G401 (cell line): ENCODE measurements at regions not wholly inside any gene's neighbourhood (a gene's known extent, or its start where the extent isn't known, plus 50 kb on each side); places are given as distances from the start of the nearest gene placed in this dataset.

Experiments used
- DNase-seq: peaks from one replicate; pipeline ENCODE4 v3.0.0-alpha.2; 2015; ENCODE audit warnings: low spot score
- in situ Hi-C: cut with HindIII; loops from 2 replicates; pipeline ENCODE4 v1.10.0; 2016; ENCODE audit warnings: low sequenced_read_pairs, mixed read lengths

DNA sequence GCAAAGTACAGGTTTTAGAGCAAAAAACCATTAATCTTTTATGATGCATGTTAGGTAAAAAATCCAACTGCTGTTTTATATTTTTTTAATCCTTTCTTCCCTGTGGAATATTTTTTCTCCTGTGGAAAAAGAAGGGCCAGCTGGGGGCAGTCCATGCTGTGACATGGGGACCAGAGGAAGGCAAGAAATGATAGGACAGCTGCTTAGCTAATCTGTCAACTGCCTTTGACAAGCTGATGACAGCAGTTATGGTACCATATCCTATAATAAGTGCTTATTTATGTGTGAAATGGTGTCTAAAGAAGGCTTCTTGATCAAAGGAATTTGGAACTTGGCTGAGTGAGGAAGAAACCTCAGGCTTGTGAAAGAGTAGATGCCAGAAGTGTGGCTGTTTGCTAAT is 452.4 kb upstream of the NOVA1 start:
- in situ Hi-C loops, result no loop called here

DNA sequence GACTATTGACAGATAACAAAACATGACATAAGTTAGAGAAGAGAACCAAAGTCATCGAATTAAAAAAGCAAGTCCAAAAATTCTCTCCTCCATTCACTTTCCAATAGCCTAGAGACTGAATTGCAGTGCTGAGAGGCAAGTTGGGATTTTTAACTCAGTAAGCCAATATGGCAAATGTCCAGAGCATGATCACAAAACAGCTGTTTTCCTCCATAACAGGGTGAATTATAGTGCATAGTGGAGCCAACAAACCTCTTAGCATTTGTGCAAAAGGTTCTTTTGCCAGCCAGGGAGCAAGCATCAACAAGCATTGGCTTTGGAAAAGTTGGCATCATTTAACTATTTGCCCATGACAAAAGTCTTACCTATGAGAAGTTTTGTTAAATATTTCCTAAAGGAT is 458.8 kb upstream of the NOVA1 start:
- in situ Hi-C loops, result no loop called here
- no peak for DNase-seq

More for the DNA sequence above, 452.4 kb upstream of the NOVA1 start:
- no peak for DNase-seq

DNA sequence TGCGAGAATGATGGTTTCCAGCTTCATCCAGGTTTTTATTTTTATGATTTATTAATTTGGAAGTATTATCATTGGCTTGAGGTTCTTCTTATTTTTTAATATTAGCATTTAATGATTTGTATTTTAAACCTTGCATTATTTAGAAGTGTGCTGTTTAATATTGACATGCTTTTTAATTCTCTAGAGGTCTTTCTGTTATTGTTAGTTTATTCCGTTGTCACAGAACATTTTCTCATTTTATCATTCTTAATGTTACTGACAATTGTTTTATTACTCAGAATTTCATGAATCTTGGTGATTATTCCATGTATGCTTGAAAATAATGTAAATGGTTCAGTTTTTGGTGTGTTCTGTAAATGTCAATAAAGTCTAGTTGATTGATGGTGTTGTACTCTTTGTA is 463.5 kb upstream of the NOVA1 start:
- in situ Hi-C loops, result no loop called here
- no peak for DNase-seq

DNA sequence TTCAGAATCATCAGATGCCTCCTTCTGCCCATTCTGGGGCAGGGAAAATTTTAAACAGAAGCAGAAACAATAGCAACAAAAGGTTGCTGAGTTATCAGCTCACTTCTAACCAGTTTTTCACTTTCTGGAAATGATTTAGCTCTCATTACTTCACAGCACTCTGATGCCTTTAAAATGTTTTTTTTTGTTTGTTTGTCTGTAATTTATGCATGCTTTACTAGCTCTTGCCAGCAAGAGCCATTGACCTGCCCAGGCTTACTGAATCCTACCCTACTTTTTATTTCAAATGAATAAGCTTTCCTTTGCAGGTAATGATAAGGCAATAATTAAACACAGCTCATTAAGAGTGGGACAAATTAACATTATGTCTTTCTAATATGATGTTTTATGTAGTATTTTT is 466.1 kb upstream of the NOVA1 start:
- in situ Hi-C loops, result no loop called here
- no peak for DNase-seq

DNA sequence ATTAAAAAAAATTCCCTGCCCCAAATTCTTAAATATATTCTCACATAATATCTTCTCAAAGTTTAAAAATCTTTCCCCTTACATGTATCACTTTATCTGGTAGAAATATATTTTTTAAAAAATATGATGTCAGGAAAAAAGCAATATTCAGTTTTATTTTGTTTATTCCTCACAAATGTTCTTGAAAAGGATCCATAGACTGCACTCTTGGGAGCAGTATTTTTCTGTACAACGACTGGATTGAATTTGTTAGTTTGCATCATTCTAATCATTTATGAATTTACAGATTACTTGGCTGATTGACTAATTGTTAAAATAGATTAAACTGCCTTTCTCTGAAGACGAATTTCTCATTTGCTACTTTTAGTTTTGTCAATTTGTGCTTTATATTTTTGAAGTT is 468.1 kb upstream of the NOVA1 start:
- DNase-seq, result no peak
- in situ Hi-C loops, result no loop called here

DNA sequence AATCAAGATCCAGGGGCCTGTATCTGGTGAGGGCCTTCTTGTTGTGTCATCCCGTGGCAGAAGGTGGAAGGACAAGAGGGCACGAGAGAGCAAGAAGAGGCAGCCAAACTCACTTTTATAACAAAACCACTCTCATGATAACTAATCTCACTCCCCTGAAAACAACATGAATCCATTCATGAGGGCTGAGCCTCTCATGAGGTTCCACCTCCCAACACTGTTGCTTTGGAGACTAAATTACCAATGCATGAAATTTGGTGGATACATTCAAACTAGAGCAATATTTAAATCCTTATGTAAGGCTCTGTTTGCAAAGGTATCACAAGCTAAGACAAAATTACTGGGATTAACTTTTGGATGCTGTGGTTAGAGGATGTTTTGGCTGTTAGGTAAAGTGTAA is 470.1 kb upstream of the NOVA1 start:
- in situ Hi-C loops, result no loop called here
- DNase-seq, result no peak

DNA sequence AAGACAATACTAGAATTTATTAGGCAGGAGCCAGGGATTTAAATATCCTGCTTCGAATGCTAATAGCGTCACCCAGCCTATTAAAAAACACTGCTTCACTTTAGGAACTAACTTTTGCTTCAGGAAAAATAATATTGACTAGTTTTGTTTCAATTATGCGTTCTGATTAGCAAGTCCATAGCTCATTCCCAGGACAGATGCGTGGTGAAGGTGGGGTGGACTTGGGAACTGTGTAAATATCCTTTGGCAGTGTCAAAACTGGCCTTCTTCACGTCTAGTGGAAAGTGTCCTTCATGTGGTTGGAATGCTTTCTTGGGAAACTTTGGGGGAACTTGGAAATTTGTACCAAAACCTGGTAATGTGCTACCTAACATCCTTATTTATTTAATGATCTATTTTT is 474.8 kb upstream of the NOVA1 start:
- in situ Hi-C loops, result no loop called here
- DNase-seq, result no peak

DNA sequence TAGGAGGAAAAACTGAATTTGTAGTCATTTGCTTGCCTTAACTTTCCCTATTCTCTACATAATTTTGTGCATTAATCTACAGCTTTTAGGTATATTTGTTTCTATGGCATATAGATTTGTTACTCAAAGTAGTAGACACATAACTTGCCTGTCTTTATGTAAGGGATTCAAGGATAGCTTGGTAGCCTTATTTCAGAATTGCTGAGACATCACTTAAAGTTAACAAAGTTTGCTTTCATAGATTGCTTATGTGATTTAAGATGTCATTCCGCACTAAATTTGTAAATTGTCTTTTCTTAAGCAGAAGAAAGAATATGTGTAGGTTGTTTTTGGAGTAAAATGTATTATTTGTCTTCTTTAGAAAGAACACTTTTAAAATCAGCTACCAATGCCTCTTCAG is 477.7 kb upstream of the NOVA1 start:
- in situ Hi-C loops, result no loop called here
- no peak for DNase-seq

DNA sequence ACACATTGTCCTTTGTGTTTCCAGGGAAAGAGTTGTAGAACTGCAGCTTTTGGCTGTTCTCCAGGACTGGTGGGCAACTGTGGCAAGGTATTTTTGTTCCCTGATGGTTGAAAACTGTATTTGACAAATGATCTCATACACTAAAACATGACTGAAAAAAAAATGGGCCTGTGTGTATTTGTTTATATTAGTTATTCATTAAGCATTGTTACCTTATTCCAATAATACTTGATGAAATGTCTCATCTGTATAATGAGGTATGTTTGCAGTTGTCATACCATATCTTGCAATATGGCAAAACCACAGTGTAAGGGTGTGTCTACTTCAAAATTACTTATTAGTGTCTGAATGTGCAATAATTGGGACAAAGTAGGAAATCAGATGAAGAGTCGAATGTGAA is 479.4 kb upstream of the NOVA1 start:
- DNase-seq, result no peak
- in situ Hi-C loops, result no loop called here

DNA sequence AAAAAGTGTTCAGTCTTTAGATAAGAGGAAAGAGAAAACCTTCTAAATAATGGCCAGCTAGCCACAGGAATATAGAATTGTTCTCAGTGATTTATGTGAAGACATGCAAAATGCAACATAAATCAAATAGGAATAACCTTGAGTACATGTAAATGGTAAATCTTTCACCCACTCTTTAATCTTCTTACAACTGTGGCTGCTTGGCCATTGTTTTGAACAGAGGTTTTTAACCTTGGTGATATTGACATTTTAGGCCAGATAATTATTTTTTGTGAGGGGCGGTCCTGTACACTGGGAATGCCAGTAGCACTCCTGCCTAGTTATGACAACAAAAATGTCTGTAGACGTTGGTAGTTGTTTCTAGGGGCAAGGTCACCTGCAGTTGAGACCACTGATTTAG is 479.9 kb upstream of the NOVA1 start:
- DNase-seq, result no peak
- in situ Hi-C loops, result no loop called here

DNA sequence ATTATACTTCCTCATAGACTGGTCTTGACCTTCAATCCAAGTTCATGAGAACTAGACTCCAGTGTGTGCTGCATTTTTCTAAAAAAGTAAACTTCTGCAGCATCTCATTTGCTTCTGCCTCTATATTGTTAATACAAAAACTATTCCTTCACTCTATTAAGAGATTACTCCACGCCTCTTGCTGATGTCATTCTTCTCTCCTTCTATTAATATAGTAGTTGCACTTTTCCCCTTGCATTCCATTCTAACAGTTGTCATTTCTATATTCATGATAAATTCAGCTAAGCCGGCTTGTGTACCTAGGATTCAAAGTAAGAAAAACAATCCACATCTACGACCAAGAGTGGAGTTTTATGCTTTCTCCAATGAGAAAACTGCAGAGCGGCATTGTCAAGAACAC is 480.4 kb upstream of the NOVA1 start:
- in situ Hi-C loops, result no loop called here
- no peak for DNase-seq

DNA sequence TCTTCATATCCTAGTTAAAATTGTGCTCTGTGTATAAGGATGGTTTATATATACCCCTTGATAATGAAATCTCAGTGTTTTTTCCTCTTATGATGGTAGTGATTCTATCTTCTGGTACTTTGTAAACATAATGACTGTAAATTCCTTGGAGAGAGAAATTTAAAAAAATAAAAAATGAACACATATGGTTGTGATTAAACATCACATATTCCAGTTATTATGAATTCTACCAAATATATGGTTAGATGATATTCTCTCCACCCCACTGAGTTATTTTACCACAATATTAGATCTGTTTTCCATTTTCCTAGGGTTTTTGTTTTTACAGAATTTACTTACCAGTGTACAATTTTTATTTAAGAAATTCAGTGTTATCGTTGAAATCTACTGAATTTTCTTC is 481.9 kb upstream of the NOVA1 start:
- in situ Hi-C loops, result no loop called here

DNA sequence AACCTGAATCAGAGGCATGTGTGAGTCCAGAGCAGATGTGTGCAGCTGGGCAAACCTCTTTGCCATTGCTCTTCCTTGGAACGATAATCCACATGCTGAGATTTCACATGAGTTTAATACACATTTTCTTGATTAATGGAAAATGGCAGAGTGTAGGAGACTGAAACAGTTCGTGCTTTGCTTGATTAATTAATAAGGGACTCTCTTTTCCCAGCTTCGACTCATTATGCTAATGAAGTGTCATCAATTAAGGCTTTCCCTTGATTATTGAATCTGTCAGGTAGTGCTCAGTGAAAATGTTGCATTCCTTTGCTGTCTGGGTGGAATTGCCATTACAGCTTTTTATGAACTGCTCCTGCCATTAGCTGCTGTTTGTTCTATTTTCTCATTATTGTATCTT is 487.7 kb upstream of the NOVA1 start:
- DNase-seq, result no peak
- in situ Hi-C loops, result no loop called here

More for the DNA sequence above, 481.9 kb upstream of the NOVA1 start:
- no peak for DNase-seq

DNA sequence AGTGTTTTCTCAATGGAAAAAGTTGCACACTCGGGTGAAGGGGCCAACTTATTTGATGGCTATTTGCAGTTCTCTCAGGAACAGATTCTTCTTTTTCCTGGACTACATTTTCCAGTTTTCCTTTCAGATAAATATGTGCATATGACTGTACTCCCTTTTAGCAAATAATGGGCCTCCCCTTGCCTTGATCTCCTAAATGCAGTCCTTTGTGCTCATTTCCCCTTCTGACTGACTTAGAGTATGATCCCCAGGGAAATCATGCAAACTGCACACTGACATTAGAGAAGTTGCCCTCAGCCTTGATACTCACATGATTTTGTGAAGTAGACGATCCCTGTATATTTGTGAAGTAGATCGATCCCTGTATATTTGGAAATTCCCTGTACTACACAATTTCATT is 492.9 kb upstream of the NOVA1 start:
- in situ Hi-C loops, result no loop called here

DNA sequence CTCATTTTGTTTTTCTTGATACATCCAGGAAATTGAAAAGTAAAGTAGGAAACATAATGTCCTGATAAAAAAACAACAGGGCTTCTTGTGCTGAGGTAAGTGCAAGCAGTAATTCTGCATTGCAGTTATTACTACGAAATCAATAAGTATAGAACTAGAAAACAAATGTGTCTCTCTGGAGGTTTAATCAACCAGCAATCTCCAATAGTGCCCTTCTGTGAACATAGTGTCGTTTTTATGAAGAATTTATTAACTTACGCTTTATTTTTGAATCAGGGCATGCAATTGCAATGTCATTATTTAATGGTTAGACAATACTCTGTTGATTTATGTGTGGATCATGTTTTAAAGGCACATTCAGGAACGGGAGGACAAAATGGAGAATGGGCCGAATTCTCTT is 494.1 kb upstream of the NOVA1 start:
- no peak for DNase-seq
- in situ Hi-C loops, result no loop called here

More for the DNA sequence above, 492.9 kb upstream of the NOVA1 start:
- DNase-seq, result no peak

DNA sequence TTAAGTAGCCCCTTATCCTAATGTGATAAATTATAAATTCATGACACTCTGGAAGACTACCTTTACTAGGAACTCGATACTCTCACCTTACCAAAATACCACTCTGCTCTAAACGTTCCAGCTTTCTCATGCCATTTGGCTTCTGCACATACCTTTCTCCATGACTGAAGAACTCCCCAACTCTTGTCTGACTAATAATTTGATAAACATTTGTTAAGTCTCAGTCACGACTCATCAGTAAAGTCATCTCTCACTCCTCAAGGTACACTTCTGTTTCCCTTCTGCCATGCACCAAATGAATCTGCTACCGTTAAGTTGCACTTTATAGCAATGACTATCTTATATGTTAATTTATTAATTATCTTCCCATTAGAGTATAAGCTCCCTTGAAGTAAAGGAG is 498.3 kb upstream of the NOVA1 start:
- no peak for DNase-seq
- in situ Hi-C loops, result no loop called here

DNA sequence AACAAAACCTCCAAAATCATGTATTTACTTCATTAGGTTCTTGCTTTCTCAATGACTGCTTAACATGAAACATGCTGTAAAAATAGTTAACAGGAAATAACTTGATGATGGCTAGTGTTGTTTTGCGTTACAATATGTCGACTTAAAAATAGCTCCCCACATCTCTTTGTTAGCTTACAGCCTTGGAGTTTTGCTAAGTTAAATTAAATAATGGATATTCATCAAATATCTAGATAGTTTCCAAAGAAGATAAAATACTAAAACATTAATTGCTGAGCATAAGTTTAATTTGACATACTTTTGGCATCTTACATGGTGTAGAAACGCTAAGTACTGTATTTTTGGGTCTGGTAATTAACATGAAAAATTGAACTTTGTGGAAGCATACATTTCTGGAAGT is 500.6 kb upstream of the NOVA1 start:
- DNase-seq, result no peak
- in situ Hi-C loops, result no loop called here

DNA sequence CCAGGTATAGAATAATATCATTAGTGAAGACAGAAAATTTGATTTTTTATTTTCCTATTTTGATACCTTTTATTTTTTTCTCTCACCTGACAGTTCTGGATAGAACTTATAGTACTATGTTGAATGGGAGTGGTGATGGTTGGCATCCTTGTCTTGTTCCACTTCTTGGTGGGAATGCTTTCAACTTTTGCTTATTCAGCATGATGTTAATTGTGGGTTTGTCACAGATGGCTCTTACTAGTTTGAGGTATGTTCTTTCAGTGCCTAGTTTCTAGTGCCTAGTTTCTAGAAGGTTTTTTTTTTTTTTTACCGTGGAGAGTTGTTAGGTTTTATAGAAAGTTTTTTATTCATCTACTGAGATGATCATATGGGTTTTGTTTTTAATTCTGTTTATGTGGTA is 516.3 kb upstream of the NOVA1 start:
- no peak for DNase-seq
- in situ Hi-C loops, result no loop called here

DNA sequence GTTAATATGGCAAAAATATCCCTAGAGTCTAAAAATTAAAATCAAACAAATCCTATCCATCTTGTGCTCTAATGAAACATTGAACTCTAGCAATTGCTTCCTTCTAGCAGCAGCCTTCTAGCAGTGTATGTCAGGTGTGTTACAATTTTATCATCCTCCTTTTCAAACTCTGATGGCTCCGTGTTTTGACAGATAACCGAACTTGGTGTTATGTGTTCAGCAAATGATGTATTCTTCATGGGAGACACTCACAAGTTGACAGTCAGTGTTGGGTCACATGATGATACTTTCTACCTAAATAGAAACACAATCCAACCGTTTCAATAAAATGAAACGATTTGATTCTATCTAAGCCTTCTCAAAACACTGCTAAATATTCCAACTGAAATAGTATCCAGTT is 525.3 kb upstream of the NOVA1 start:
- in situ Hi-C loops, result no loop called here
- no peak for DNase-seq

DNA sequence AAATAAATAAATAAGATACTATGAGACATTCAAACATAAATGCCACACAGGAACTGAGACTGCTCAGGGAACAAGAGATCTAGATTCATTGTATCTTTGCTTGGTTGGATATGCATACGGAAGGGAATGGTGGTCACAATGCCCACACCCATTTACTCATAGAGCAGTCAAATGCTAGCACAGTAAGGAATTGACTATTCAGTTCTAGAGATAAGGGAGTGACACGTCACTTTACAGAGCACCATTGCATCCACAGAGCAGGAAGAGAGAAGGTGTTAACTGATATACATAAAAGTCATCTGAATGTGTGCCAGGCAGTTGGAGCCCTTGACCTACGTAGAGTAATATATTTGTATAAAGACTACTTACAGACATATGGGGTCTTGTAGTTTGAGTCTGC is 530.0 kb upstream of the NOVA1 start:
- no peak for DNase-seq
- in situ Hi-C loops, result no loop called here

DNA sequence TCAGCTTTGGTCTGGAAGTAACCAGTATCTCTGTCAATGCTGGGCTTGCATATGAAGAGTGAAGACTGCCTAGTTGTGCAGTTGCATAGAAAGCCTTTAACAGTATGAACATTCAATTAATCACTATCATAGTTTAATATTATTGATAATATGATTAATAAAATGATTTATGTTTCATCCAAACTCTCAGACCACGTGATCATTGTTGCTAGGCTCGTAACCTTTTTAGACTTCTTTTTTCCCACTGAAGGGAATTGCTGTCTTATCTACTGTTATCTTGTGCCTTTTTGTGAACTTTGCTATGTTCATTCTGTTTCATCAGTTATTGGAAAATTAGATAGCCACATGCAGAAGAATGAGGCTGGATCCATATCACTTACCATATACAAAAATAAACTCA is 536.4 kb upstream of the NOVA1 start:
- DNase-seq, result no peak
- in situ Hi-C loops, result no loop called here

DNA sequence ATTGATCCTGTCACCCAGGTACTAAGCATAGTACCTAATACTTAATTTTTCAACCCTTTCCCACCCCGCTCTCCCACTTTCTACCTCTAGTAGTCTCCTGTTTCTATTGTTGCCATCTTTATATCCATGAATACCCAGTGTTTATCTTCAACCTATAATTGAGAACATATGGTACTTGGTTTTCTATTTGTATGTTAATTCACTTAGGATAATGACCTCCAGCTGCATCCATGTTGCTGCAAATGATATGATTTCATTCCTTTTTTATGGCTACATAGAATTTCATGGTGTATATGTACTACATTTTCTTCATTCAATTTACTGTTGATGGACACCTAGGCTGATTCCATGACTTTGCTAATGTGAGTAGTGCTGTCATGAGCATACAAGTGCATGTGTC is 547.3 kb upstream of the NOVA1 start:
- no peak for DNase-seq
- in situ Hi-C loops, result no loop called here
